ENCODE measurements at regions not wholly inside any gene's neighbourhood (a gene's known extent, or its start where the extent isn't known, plus 50 kb on each side); places are given as distances from the start of the nearest gene placed in this dataset.

DNA sequence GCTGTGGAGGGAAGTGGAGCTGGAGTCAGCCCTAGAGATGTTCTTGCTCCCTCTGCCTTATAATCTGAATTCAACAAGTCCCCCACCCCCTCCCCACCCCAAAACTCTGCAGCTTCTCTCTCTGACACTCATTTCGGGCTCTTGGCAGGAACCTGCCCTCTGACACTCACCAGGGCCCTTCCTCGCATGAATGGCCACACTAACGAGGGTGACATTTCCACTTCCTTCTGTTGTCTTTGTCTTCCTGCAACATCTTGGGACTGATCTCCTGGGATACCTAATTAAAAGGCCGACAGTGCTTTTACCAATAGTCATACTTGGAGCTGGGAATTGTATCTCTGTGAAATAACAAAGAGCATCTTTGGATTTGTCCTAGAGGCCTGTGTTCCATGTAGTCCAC lies 106.9 kb upstream of the PIRT start:
- H3K14ac ChIP-seq (ENCODE audit: low read length in 2 of 2) = no peak overlapping the region
- H4K8ac ChIP-seq (ENCODE audit: low read length) = no peak overlapping the region
- no peaks in the 10 kb centered on the region for H3K36me3 ChIP-seq (ENCODE audit: control insufficient read depth in 1 of 2, insufficient read depth in 2 of 2, low read depth in 1 of 2, low read length in 2 of 2)
- no peaks in the 10 kb centered on the region for H3K4me1 ChIP-seq (ENCODE audit: control insufficient read depth, insufficient read depth, low read depth, low read length)
- WGBS = 29% methylated on average over 4 of the region's 4 CpGs
- no peak for DNase-seq
- H2AFZ ChIP-seq (ENCODE audit: low read depth, low read length) = no peak overlapping the region
- no peaks in the 10 kb centered on the region for H3K27me3 ChIP-seq (ENCODE audit: control insufficient read depth in 1 of 2, insufficient read depth in 1 of 2, low read length in 2 of 2)
- H2BK5ac ChIP-seq (ENCODE audit: low read depth, low read length, poor library complexity, severe bottlenecking) = no peak overlapping the region
- H4K91ac ChIP-seq (ENCODE audit: low read length) = no peak overlapping the region
- H2BK120ac ChIP-seq (ENCODE audit: low read depth, low read length) = no peak overlapping the region
- no peaks in the 10 kb centered on the region for H3K9me3 ChIP-seq (ENCODE audit: control insufficient read depth, low read length)
- H3K4me2 ChIP-seq (ENCODE audit: low read length, poor library complexity, severe bottlenecking) = no peak overlapping the region
- no peak overlapping the region for H3K4ac ChIP-seq (ENCODE audit: low read depth in 1 of 2, low read length in 2 of 2)
- H3K18ac ChIP-seq (ENCODE audit: low read depth in 1 of 2, low read length in 2 of 2) = no peak overlapping the region
- H3K9ac ChIP-seq (ENCODE audit: low read length) = no peak overlapping the region
- no peak overlapping the region for H3K27ac ChIP-seq (ENCODE audit: low read length, poor library complexity, severe bottlenecking)
- no peak overlapping the region for H3K4me3 ChIP-seq (ENCODE audit: insufficient read depth in 1 of 2, low read depth in 1 of 2, low read length in 2 of 2)
- H3K23ac ChIP-seq (ENCODE audit: low read length in 2 of 2) = no peak overlapping the region
- no peak overlapping the region for H2AK5ac ChIP-seq (ENCODE audit: low read length, severe bottlenecking)
- H2BK15ac ChIP-seq (ENCODE audit: low read depth, poor library complexity, severe bottlenecking) = no peak overlapping the region
- H2BK12ac ChIP-seq (ENCODE audit: low read length in 2 of 2) = no peak overlapping the region
- no peaks in the 10 kb centered on the region for H3K79me1 ChIP-seq (replicated peaks; ENCODE audit: low read length, poor library complexity, severe bottlenecking)

DNA sequence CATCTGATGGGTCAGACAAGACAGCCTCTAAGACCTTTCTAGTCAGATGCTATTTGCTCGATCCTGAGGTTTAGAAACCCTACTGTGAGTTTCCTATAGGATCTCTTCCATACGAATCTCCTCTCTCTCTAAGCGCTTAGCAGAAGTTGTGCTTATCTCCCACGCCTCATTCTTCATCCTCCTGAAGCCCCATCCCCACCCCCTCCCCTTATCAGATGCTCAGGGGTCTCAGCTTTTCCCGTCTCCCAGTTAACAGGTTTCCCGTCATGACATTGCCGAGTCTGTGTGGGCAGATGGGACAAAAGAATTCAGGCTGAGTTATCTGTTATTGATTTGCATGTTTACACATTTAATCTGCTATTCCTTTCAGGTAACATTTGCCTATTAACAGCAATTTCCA lies 99.0 kb upstream of the PIRT start:
- H3K4me2 ChIP-seq (ENCODE audit: low read length, poor library complexity, severe bottlenecking) = no peak overlapping the region
- H4K91ac ChIP-seq (ENCODE audit: low read length) = no peak overlapping the region
- H3K36me3 ChIP-seq (ENCODE audit: control insufficient read depth in 1 of 2, insufficient read depth in 2 of 2, low read depth in 1 of 2, low read length in 2 of 2) = no peaks in the 10 kb centered on the region
- no peak overlapping the region for H3K18ac ChIP-seq (ENCODE audit: low read depth in 1 of 2, low read length in 2 of 2)
- no peaks in the 10 kb centered on the region for H3K9me3 ChIP-seq (ENCODE audit: control insufficient read depth, low read length)
- H3K9ac ChIP-seq (ENCODE audit: low read length) = no peak overlapping the region
- no peaks in the 10 kb centered on the region for H3K79me1 ChIP-seq (replicated peaks; ENCODE audit: low read length, poor library complexity, severe bottlenecking)
- no peak overlapping the region for H3K27ac ChIP-seq (ENCODE audit: low read length, poor library complexity, severe bottlenecking)
- no peak overlapping the region for H2BK15ac ChIP-seq (ENCODE audit: low read depth, poor library complexity, severe bottlenecking)
- 12% methylated on average over 5 of the region's 7 CpGs for WGBS
- H3K4me1 ChIP-seq (ENCODE audit: control insufficient read depth, insufficient read depth, low read depth, low read length) = no peaks in the 10 kb centered on the region
- H2AFZ ChIP-seq (ENCODE audit: low read depth, low read length) = no peak overlapping the region
- no peak overlapping the region for H3K14ac ChIP-seq (ENCODE audit: low read length in 2 of 2)
- no peak overlapping the region for H4K8ac ChIP-seq (ENCODE audit: low read length)
- no peak overlapping the region for H3K4me3 ChIP-seq (ENCODE audit: insufficient read depth in 1 of 2, low read depth in 1 of 2, low read length in 2 of 2)
- H3K23ac ChIP-seq (ENCODE audit: low read length in 2 of 2) = no peak overlapping the region
- H2AK5ac ChIP-seq (ENCODE audit: low read length, severe bottlenecking) = no peak overlapping the region
- no peak overlapping the region for H2BK5ac ChIP-seq (ENCODE audit: low read depth, low read length, poor library complexity, severe bottlenecking)
- H3K4ac ChIP-seq (ENCODE audit: low read depth in 1 of 2, low read length in 2 of 2) = no peak overlapping the region
- no peak for DNase-seq
- no peak overlapping the region for H2BK120ac ChIP-seq (ENCODE audit: low read depth, low read length)
- H2BK12ac ChIP-seq (ENCODE audit: low read length in 2 of 2) = no peak overlapping the region
- no peaks in the 10 kb centered on the region for H3K27me3 ChIP-seq (ENCODE audit: control insufficient read depth in 1 of 2, insufficient read depth in 1 of 2, low read length in 2 of 2)

DNA sequence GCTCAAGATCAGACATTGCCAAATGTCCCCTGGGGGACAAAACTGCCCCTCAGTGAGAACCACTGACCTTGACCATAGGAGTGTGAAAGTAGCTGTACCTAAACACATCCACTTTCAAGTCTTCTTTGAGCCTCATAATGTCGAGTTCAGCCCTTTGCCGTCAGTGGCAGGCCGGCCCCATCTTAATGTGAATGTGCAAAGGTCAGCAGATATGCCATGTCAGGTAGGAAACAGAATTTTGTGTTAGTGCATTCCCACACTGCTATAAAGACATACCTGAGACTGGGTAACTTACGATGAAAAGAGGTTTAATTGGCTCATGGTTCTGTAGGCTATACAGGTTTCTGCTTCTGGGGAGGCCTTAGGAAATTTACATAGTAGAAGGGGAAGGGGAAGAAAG lies 95.1 kb upstream of the PIRT start:
- DNase-seq = no peak
- H2BK120ac ChIP-seq (ENCODE audit: low read depth, low read length) = no peak overlapping the region
- no peak overlapping the region for H4K8ac ChIP-seq (ENCODE audit: low read length)
- H3K4me1 ChIP-seq (ENCODE audit: control insufficient read depth, insufficient read depth, low read depth, low read length) = no peaks in the 10 kb centered on the region
- H2BK12ac ChIP-seq (ENCODE audit: low read length in 2 of 2) = no peak overlapping the region
- no peak overlapping the region for H2BK5ac ChIP-seq (ENCODE audit: low read depth, low read length, poor library complexity, severe bottlenecking)
- H3K4me2 ChIP-seq (ENCODE audit: low read length, poor library complexity, severe bottlenecking) = no peak overlapping the region
- H3K4ac ChIP-seq (ENCODE audit: low read depth in 1 of 2, low read length in 2 of 2) = no peak overlapping the region
- H3K9ac ChIP-seq (ENCODE audit: low read length) = no peak overlapping the region
- H3K23ac ChIP-seq (ENCODE audit: low read length in 2 of 2) = no peak overlapping the region
- no peaks in the 10 kb centered on the region for H3K79me1 ChIP-seq (replicated peaks; ENCODE audit: low read length, poor library complexity, severe bottlenecking)
- no peak overlapping the region for H4K91ac ChIP-seq (ENCODE audit: low read length)
- H3K18ac ChIP-seq (ENCODE audit: low read depth in 1 of 2, low read length in 2 of 2) = no peak overlapping the region
- H3K4me3 ChIP-seq (ENCODE audit: insufficient read depth in 1 of 2, low read depth in 1 of 2, low read length in 2 of 2) = no peak overlapping the region
- no peak overlapping the region for H3K14ac ChIP-seq (ENCODE audit: low read length in 2 of 2)
- no peaks in the 10 kb centered on the region for H3K36me3 ChIP-seq (ENCODE audit: control insufficient read depth in 1 of 2, insufficient read depth in 2 of 2, low read depth in 1 of 2, low read length in 2 of 2)
- H2AFZ ChIP-seq (ENCODE audit: low read depth, low read length) = no peak overlapping the region
- 68% methylated on average over 4 of the region's 4 CpGs for WGBS
- no peak overlapping the region for H2BK15ac ChIP-seq (ENCODE audit: low read depth, poor library complexity, severe bottlenecking)
- H3K27ac ChIP-seq (ENCODE audit: low read length, poor library complexity, severe bottlenecking) = no peak overlapping the region
- H3K27me3 ChIP-seq (ENCODE audit: control insufficient read depth in 1 of 2, insufficient read depth in 1 of 2, low read length in 2 of 2) = no peaks in the 10 kb centered on the region
- no peak overlapping the region for H2AK5ac ChIP-seq (ENCODE audit: low read length, severe bottlenecking)
- no peaks in the 10 kb centered on the region for H3K9me3 ChIP-seq (ENCODE audit: control insufficient read depth, low read length)

DNA sequence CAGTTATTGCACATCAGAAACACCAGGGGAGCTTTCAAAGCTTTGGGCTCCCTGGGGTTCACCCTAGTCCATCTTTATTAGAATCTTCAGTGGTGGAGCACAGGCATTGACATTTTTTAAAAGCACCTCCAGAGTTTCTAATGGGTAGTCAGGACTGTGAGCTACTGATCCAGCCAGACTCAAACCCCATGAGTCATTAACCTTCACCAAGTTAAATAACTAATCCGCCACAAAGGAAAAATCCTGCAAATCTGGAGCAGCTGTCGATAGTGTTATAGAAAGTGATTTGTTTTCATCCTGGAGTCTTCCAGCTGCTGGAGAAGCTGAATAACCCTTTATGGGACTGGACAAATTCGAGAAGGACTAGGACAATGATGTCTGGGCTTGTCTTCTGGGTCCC lies 93.2 kb upstream of the PIRT start:
- Histone ChIP-seq H2BK120ac (ENCODE audit: low read depth, low read length) (no peak overlapping the region), H3K9ac (ENCODE audit: low read length) (no peak overlapping the region), H3K4ac (ENCODE audit: low read depth in 1 of 2, low read length in 2 of 2) (no peak overlapping the region), H3K18ac (ENCODE audit: low read depth in 1 of 2, low read length in 2 of 2) (no peak overlapping the region), H2BK12ac (ENCODE audit: low read length in 2 of 2) (no peak overlapping the region), H3K23ac (ENCODE audit: low read length in 2 of 2) (no peak overlapping the region), H4K8ac (ENCODE audit: low read length) (no peak overlapping the region), H2AFZ (ENCODE audit: low read depth, low read length) (no peak overlapping the region), H3K79me1 (replicated peaks; ENCODE audit: low read length, poor library complexity, severe bottlenecking) (no peaks in the 10 kb centered on the region), H3K14ac (ENCODE audit: low read length in 2 of 2) (no peak overlapping the region), H3K27ac (ENCODE audit: low read length, poor library complexity, severe bottlenecking) (no peak overlapping the region), H3K27me3 (ENCODE audit: control insufficient read depth in 1 of 2, insufficient read depth in 1 of 2, low read length in 2 of 2) (no peaks in the 10 kb centered on the region), H3K9me3 (ENCODE audit: control insufficient read depth, low read length) (no peaks in the 10 kb centered on the region), H2AK5ac (ENCODE audit: low read length, severe bottlenecking) (no peak overlapping the region), H3K4me3 (ENCODE audit: insufficient read depth in 1 of 2, low read depth in 1 of 2, low read length in 2 of 2) (no peak overlapping the region), H4K91ac (ENCODE audit: low read length) (no peak overlapping the region), H2BK5ac (ENCODE audit: low read depth, low read length, poor library complexity, severe bottlenecking) (no peak overlapping the region), H2BK15ac (ENCODE audit: low read depth, poor library complexity, severe bottlenecking) (no peak overlapping the region), H3K36me3 (ENCODE audit: control insufficient read depth in 1 of 2, insufficient read depth in 2 of 2, low read depth in 1 of 2, low read length in 2 of 2) (no peaks in the 10 kb centered on the region), H3K4me1 (ENCODE audit: control insufficient read depth, insufficient read depth, low read depth, low read length) (no peaks in the 10 kb centered on the region), H3K4me2 (ENCODE audit: low read length, poor library complexity, severe bottlenecking) (no peak overlapping the region)
- 96% methylated on average over 2 of the region's 3 CpGs for WGBS
- DNase-seq = no peak
